ENCODE measurements at regions not wholly inside any gene's neighbourhood (a gene's known extent, or its start where the extent isn't known, plus 50 kb on each side); places are given as distances from the start of the nearest gene placed in this dataset.

- in situ Hi-C loops (cut with MboI; ENCODE audit: low pct_unique_long_range_greater_than_20kb in 2 of 9, low sequenced_read_pairs in 9 of 9, unreplicated experiment in 9 of 9) = no loop called here
- no peak overlapping the region for H3K27ac ChIP-seq
- peaks cover 24% of the 10 kb centered on the region in 2 donors for H3K4me1 ChIP-seq (replicated peaks in 1 of 2)
- 57 to 100% (median 82%) methylated on average over 1 to 4 of the region's 5 CpGs; no CpG with 5 or more reads in 1 of the 10 experiments for WGBS, 10 experiments
- ATAC-seq (replicated peaks in 6 of 8) = no peak
- H3K4me3 ChIP-seq = no peak overlapping the region
Measured at GRCh38 chr22:27327981-27328721, 473.4 kb downstream of the MN1 start.

GRCh38 chr22:27329131-27329850 is 472.3 kb downstream of the MN1 start:
- in situ Hi-C loops (cut with MboI; ENCODE audit: low pct_unique_long_range_greater_than_20kb in 2 of 9, low sequenced_read_pairs in 9 of 9, unreplicated experiment in 9 of 9) = no loop called here
- Histone ChIP-seq H3K27ac (peak overlapping the region in 1 of 2 donors; percentile 45), H3K4me3 (peak overlapping the region in 4 of 5 donors; percentile 10 to 27 (median 19)), H3K4me1 (replicated peaks in 1 of 2) (peaks cover 17 to 19% of the 10 kb centered on the region in 2 donors)
- WGBS, 10 experiments = 15 to 48% (median 35%) methylated on average over 1 to 10 of the region's 13 CpGs; no CpG with 5 or more reads in 1 of the 10 experiments
- ATAC-seq (replicated peaks in 6 of 8) = peak in 5 of 8 experiments; percentile 53 to 85 (median 80)

- 44 to 93% (median 83%) methylated on average over 1 to 3 of the region's 3 CpGs; no CpG with 5 or more reads in 1 of the 10 experiments for WGBS, 10 experiments
- Histone ChIP-seq H3K4me3 (no peak overlapping the region), H3K4me1 (replicated peaks in 1 of 2) (peaks cover 17 to 19% of the 10 kb centered on the region in 2 donors), H3K27ac (no peak overlapping the region)
- no peak for ATAC-seq (replicated peaks in 6 of 8)
- in situ Hi-C loops (cut with MboI; ENCODE audit: low pct_unique_long_range_greater_than_20kb in 2 of 9, low sequenced_read_pairs in 9 of 9, unreplicated experiment in 9 of 9) = no loop called here
Measured at GRCh38 chr22:27329966-27330645, 471.4 kb downstream of the MN1 start.

- WGBS, 10 experiments = 10 to 71% (median 35%) methylated on average over 2 to 13 of the region's 16 CpGs; no CpG with 5 or more reads in 2 of the 10 experiments
- peak; percentile 15 to 96 (median 84) for ATAC-seq (replicated peaks in 6 of 8)
- H3K4me1 ChIP-seq (replicated peaks in 1 of 2) = peaks cover 19 to 20% of the 10 kb centered on the region in 2 donors
- in situ Hi-C loops (cut with MboI; ENCODE audit: low pct_unique_long_range_greater_than_20kb in 2 of 9, low sequenced_read_pairs in 9 of 9, unreplicated experiment in 9 of 9) = no loop called here
- no peak overlapping the region for H3K27ac ChIP-seq
- no peak overlapping the region for H3K4me3 ChIP-seq
Measured at GRCh38 chr22:27331526-27332281, 469.9 kb downstream of the MN1 start.

- in situ Hi-C loops (cut with MboI; ENCODE audit: low pct_unique_long_range_greater_than_20kb in 2 of 9, low sequenced_read_pairs in 9 of 9, unreplicated experiment in 9 of 9) = no loop called here
- Histone ChIP-seq H3K4me1 (replicated peaks in 1 of 2) (peaks cover 6 to 13% of the 10 kb centered on the region in 2 donors), H3K27ac (no peak overlapping the region), H3K4me3 (no peak overlapping the region)
- 40 to 100% (median 62%) methylated on average over 1 to 3 of the region's 3 CpGs; no CpG with 5 or more reads in 3 of the 10 experiments for WGBS, 10 experiments
- no peak for ATAC-seq (replicated peaks in 6 of 8)
Measured at GRCh38 chr22:27335102-27335660, 466.4 kb downstream of the MN1 start.

- WGBS, 10 experiments = 33 to 100% (median 71%) methylated on average over 2 to 9 of the region's 10 CpGs; no CpG with 5 or more reads in 1 of the 10 experiments
- Histone ChIP-seq H3K27ac (no peak overlapping the region), H3K4me3 (no peak overlapping the region), H3K4me1 (replicated peaks in 1 of 2) (peaks cover 6 to 12% of the 10 kb centered on the region in 2 donors)
- in situ Hi-C loops (cut with MboI; ENCODE audit: low pct_unique_long_range_greater_than_20kb in 2 of 9, low sequenced_read_pairs in 9 of 9, unreplicated experiment in 9 of 9) = no loop called here
- ATAC-seq (replicated peaks in 6 of 8) = peak in 5 of 8 experiments; percentile 25 to 95 (median 89)
Measured at GRCh38 chr22:27336151-27337090, 465.1 kb downstream of the MN1 start.

- in situ Hi-C loops (cut with MboI; ENCODE audit: low pct_unique_long_range_greater_than_20kb in 2 of 9, low sequenced_read_pairs in 9 of 9, unreplicated experiment in 9 of 9) = no loop called here
- Histone ChIP-seq H3K4me3 (no peak overlapping the region), H3K27ac (no peak overlapping the region), H3K4me1 (replicated peaks in 1 of 2) (peaks cover 0 to 3% of the 10 kb centered on the region in 2 donors)
- ATAC-seq (replicated peaks in 6 of 8) = no peak
- WGBS, 10 experiments = 59 to 100% (median 88%) methylated on average over 1 to 2 of the region's 2 CpGs; no CpG with 5 or more reads in 5 of the 10 experiments
Measured at GRCh38 chr22:27337676-27338075, 463.9 kb downstream of the MN1 start.

- no peak for ATAC-seq (replicated peaks in 6 of 8)
- H3K27ac ChIP-seq = no peak overlapping the region
- no peak overlapping the region for H3K4me3 ChIP-seq
- peaks cover 0 to 3% of the 10 kb centered on the region in 2 donors for H3K4me1 ChIP-seq (replicated peaks in 1 of 2)
- 20 to 88% (median 65%) methylated on average over 1 to 2 of the region's 2 CpGs; no CpG with 5 or more reads in 4 of the 10 experiments for WGBS, 10 experiments
- in situ Hi-C loops (cut with MboI; ENCODE audit: low pct_unique_long_range_greater_than_20kb in 2 of 9, low sequenced_read_pairs in 9 of 9, unreplicated experiment in 9 of 9) = no loop called here
Measured at GRCh38 chr22:27340047-27340446, 461.5 kb downstream of the MN1 start.

GRCh38 chr22:27344546-27344945 is 457.0 kb downstream of the MN1 start:
- no peak overlapping the region for H3K27ac ChIP-seq
- WGBS, 10 experiments = 50 to 100% (median 89%) methylated on average over 1 of the region's 1 CpG; no CpG with 5 or more reads in 1 of the 10 experiments
- in situ Hi-C loops (cut with MboI; ENCODE audit: low pct_unique_long_range_greater_than_20kb in 2 of 9, low sequenced_read_pairs in 9 of 9, unreplicated experiment in 9 of 9) = no loop called here
- no peak overlapping the region for H3K4me3 ChIP-seq
- no peaks in the 10 kb centered on the region for H3K4me1 ChIP-seq (replicated peaks in 1 of 2)
- ATAC-seq (replicated peaks in 6 of 8) = no peak

- H3K4me3 ChIP-seq = no peak overlapping the region
- H3K4me1 ChIP-seq (replicated peaks in 1 of 2) = no peaks in the 10 kb centered on the region
- no peak for ATAC-seq (replicated peaks in 6 of 8)
- in situ Hi-C loops (cut with MboI; ENCODE audit: low pct_unique_long_range_greater_than_20kb in 2 of 9, low sequenced_read_pairs in 9 of 9, unreplicated experiment in 9 of 9) = no loop called here
- H3K27ac ChIP-seq = no peak overlapping the region
- WGBS, 10 experiments = 67 to 90% (median 84%) methylated on average over 1 to 7 of the region's 7 CpGs; no CpG with 5 or more reads in 3 of the 10 experiments
Measured at GRCh38 chr22:27345691-27346090, 455.9 kb downstream of the MN1 start.

- peaks cover 6 to 7% of the 10 kb centered on the region in 2 donors for H3K4me1 ChIP-seq (replicated peaks in 1 of 2)
- H3K27ac ChIP-seq = no peak overlapping the region
- in situ Hi-C loops (cut with MboI; ENCODE audit: low pct_unique_long_range_greater_than_20kb in 2 of 9, low sequenced_read_pairs in 9 of 9, unreplicated experiment in 9 of 9) = no loop called here
- H3K4me3 ChIP-seq = no peak overlapping the region
- 40 to 94% (median 63%) methylated on average over 1 to 5 of the region's 5 CpGs for WGBS, 10 experiments
- ATAC-seq (replicated peaks in 6 of 8) = peak in 2 of 8 experiments; percentile 80 to 86
Measured at GRCh38 chr22:27347951-27348350, 453.6 kb downstream of the MN1 start.

Data from motor neuron (in vitro differentiated cells).